ENCODE measurements at regions not wholly inside any gene's neighbourhood (a gene's known extent, or its start where the extent isn't known, plus 50 kb on each side); places are given as distances from the start of the nearest gene placed in this dataset.

DNA sequence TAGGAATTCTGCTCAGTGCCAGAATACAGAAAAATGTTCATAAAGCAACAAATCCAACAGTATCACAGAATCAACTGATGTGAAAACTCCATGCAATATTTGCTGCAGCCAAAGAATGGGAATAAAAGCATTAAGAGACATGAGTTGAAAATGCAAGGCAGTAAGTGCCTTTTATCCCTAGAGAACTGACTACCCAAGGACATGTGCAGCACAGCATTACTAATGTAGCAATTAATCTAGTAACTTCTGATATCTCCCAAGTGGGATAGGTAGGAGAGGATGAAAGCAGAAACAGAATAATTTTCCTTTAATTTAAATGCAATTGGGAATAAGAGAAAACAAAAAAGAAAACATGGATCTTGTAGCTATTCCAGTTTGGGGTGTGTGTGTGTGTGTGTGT is 497.5 kb upstream of the CBLB start:
- DNase-seq = no peak

DNA sequence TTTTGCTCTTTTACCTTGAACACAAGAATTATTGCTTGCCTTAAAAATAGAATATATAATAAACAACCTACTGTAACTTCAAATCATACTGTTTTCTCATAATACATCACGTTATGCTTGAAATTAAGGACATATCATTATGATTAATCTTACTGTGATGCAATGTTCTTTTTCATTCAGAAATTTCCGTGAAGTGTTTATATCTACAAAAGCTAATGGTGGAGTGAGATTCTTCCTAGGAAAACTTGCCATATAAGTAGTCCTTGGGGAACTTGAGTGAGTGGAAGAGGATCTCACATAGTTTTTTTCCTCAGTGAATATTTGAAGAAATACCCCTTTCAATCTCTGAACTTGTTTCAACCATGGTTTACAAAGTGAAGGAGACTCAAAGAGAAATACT is 498.7 kb upstream of the CBLB start:
- DNase-seq = no peak

DNA sequence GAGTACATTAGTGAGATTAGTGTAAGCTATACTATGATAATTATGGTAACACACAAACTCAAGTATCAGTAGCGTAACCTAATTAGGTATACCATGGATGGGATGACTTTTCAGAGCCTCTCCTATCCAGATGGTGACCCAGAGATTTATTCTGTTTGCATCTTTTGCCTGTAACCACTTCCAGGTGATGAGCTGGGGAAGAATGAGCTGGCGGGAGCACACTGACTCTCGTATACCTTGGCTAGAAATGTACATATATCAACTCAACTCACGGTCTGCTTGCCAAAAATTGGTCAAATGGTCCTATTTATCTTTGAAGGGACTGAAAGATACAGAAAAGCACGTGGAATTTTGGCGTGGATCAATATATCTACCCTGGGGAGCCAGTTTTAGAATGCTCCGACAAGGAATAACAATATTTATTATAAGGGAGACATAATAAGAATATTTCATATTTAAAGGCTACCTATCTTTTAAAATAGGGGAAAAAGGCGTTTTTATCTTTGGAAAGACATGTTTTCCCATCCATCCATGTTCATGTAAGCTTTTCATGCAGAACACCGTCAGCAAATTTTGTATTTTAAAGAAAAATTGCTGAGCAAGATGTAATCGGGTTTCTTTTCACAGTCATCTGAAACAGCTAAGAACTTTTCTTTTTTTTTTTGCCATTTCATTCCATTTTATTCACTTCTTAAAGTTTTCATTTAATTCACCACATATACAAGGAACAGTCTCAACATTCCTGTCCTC is 502.6 kb upstream of the CBLB start:
- no peak for DNase-seq

DNA sequence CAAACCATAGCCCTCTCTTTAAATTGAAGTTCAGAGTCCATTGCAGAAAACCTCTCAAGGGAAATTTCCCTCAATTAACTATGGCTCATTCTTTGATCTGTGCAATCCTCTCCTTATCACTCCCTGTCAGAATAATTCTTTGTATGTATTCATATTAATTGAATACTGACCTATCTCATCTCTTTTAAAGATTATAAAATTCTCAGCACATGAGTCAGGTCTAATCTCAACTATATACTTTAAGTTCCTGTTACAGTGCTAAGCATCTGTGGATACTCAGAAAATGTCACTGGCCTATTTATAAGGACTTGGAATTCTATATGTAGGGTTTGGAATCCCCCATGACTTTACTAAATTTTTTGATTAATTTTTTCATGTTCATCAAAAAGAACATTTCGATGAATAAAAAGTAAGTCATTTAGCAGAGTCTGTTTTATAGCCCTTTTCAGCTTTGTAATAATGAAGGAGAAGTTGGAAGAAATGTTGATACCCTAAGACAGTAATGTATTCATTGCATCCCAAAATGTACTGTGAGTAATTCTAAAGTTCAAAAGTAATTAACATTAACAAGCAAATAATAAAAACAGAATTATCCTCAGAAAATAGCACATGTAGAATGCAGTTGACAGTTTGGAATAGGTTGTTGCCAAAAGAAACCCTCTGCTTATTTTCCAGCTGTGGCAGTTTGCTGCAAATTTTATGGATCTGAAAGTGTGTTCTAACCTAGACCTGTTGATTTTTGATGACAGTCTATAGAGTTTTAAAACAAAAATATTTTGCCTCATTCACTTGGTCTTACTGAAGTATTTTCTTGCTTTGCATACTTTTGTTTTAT is 503.4 kb upstream of the CBLB start:
- DNase-seq = no peak

DNA sequence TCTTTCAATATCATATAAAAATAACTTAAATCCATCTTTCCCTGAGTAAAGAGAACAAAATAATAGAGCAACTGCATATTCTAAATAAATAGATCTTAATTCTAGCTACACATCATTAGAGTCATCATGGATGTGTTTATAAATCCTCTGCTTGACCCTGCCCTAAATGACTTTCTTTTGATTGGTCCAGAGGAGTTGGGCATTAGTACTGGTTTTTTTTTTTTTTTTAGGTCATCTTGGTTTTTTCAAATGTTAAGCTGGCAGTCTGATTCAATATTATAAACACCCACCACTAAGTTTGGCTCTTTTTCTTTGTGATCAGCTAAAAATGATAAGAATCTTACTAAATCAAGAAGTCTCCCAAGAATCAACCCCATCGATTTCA is 504.0 kb upstream of the CBLB start:
- no peak for DNase-seq

DNA sequence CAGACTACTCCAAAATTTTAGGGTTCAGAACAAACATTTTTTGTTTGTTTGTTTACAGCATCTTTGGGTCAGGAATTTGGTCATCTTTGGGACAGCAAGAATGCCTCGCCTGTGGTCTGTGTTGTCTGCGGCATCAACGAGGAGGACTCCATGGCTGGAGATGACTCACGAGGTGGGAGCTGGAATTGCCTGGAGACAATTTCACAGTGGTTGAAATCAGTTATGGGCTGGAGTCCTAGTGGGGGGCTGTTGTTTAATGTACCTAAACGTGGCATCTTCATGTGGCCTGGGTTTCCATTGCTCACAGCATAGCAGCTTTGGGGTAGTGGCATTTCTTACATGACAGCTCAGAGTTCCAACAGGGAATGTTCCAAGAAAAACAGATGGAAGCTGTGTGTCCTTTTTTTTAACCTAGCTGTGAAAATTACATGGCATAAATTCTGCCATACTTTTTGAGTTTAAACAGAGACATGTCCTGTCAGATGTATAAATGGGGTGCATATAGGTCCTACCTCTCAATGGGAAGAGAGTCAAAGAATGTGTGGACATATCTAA is 507.3 kb upstream of the CBLB start:
- DNase-seq = no peak

DNA sequence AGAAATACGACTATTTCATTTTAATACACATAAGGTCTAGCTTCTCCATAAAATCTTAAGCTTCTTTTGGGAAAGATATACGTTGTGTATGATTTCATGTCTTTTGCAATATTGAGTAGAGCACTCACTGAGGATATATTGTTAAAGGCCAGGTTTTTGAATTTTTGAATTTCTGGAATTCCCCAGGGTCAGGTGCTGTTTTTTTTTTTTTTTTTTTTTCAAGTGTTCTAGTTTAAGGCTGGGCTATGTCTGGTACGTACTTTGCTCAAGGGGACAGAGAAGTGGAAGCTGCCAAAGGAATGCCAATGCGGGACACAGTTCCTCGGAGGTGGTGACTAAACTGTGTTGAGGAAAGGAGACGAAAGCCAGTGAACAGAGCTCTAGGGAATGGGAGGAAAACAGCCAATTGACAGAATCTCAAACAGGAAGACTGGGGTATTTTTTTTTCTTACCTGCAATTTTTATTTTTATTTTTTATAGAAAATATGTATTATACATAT is 510.5 kb upstream of the CBLB start:
- no peak for DNase-seq

DNA sequence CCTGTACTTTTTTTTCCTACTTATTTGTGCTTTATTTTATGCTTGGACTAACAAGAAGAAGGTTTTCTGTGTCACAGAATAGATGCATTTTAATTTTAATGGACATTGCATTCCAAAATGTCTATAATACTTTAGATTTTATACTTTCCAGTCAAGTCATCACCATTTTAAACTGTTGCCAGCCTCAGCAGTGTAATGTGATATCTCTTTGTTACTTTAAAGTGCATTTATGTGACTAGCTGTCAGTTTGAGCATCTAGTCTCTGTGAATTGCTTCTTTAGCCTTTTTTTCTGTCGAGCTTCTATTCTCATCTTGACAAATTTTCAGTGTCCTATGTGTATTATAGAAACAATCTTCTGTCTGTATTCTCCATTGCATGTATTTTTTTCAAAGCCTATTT is 511.4 kb upstream of the CBLB start:
- DNase-seq = no peak

DNA sequence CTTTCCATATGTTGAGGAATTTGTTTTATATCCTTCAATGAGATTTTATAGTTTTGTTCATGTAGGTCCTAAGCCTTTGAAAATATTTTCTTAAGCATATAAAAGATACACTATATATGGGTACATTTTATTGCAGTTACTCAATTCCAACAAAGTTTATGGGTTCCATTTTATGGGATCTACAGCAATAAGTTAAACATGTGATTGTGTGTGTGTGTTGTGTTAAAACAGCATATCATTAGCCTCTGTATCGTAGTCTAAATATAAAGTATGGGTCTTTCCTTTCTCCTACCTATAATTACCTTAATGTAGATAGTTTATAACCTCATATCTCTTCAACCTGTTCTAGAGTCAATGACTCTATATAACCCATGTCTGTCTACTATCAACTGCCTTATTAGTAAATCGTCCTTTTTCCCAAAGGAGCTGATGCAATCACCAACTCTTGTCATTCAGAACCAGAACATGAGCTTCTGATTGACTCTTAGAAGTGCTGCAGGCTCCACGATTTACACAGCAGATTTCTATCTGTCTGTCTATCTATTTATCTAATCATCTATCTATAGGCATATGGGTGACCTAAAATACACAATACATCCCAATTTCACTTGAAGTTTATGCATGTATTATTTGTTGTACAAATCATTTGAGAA is 512.6 kb upstream of the CBLB start:
- no peak for DNase-seq

DNA sequence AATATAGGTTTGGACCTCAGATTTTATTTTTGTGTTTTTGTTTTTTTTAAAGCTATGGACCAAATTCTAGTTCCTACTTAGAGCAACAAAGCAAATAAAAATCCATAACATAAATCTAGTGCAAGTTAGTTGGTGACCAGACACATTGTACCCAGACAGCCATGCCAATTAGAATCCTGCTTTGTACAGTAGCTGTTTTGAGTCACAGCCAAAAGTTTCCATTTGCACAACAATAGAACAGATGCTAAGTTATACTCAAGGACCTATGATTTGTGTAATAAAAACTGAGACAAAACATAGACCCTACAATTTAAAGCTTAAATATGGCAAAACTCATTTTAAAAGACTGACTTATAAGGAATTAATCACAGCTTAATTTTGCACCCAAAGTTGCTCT is 513.1 kb upstream of the CBLB start:
- DNase-seq = no peak

DNA sequence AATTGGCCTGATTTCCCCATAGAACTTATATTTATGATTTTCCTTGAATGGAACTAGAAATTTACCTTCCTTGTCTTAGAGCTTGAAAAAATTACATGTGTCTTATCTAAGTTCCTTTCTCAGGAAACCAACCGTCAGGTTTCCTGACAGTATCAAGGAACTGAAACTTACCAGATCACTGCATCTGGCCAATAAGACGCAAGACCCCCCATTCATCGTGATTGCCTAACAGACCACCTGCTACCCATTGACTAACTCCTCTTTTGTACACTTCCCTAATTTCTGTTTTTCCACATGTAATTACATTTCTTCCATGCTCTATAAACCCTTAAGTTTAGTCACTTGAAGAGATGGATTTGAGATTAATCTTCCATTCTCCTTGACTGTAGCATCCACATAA is 517.2 kb upstream of the CBLB start:
- no peak for DNase-seq

DNA sequence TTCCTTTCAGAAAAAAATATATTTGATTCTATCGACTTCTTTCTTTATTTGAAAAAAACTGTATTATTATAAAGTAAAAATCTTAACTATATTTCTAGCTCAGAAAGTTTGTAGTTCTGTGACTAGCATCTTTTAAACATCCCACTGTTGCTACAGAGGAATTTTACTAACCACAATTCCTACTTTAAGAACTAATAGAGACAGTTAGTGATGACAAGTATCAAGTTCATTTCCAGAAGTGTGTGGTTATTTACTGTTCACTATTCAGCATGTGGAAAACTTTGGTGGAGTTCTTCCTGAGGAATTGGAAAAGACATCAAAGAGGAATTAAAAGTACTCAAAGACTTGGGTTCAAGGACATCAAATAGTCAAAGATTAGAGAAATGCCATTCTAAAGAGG is 524.1 kb upstream of the CBLB start:
- DNase-seq = no peak

DNA sequence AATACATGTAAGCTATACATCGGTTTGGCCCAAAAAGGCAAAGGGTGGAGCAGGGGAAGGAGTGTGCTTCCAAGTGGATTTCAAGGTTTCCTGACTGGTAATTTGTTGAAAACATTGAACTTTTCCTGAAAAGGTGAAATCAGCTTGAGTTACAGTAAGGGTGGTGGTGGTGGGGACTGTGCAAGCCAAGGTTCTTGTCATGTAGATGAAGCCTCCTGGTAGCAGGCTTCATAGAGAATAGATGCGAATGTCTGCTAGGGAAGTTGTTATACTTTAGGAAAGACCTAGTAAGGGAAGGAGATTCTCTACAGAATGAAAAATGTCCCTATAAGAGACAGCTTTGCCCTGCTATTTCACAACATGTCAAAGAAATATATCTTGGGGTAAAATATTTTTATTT is 528.2 kb upstream of the CBLB start:
- DNase-seq = no peak

DNA sequence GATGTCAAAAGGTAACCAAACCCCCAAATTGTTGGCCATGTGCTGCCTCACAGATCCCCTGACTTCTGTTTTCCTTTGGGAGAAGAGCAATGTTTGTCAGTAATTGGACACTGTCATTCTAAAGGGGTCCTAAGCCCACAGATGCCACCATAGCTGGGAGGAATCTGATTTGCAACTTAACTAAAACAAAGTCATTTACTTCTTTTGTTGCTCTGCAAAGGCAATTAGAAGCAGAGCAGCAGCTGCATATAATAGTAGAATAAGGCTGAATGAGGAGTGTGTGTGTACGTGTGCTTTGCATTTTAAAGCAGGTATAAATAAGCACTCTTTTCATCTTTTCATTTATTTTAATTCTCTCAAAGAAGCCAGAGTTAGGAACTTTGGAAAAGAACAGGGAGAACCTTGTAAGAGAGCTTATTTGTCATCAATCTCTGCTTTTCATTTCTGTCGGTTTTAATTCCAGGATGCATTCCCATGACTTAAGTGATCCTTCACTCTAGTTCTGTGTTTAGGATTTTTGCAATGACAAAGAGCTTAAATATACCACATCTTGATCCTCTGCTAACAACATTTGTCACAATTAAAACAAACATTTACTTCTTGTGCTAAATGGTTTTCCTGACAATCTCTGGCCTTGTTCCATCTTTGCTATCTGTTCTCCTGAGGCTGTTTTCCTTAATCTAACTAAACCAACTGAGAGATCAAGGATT is 530.2 kb upstream of the CBLB start:
- no peak for DNase-seq

DNA sequence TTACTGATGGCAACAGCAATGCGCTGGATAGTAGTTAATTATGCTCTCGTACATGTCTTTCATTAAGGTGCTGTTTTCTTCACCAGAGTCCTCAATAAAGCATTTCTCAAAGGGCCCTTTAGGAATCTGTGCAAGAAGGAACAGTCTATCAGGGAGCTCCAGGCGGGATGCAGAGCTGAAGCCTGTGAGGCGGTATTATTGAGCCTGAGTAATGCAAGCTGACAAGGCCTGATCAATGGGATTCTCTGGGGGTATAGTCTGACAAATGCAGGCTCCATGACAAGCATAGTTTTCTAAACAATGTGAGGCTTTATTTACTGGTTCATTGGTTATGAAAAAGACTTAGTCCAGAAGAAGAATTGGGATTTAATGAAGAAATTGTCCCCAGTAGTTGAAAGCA is 530.9 kb upstream of the CBLB start:
- no peak for DNase-seq

DNA sequence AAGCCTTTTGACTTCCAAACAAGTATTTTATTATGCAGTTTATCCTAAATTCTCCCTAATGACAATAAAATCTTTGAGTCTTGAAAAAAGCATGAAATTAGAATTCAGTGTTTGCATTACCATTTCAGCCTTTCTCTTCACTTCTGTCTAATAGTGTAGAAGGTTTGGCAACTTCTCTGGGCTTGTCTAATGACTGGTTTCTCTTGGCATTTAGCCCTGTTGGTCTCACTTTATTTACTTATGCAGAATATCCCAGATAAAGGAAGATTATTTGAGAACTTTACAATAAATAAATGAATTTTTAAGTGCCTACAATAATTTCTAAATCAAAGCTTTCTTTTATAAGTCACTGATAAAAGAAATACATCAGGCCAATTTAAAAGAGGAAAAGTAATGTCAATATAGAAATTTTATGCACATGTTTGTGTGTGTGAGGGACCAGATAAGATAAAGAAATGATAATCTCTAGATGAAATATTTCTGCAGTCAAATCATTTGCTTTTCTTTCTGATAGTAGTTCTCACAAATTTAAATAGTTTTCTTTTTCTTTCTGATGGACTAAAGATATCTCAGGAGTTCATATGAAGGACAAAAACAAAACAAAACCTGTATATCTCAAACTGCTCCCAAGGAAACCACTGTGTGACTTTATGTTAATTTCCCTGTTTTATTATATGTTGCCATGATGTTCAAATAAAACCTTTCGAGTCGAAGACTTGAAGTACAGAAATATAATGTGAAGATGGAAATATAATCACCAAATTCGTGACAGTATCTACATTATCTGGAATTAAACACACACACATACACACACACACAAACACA is 533.1 kb upstream of the CBLB start:
- DNase-seq = no peak

DNA sequence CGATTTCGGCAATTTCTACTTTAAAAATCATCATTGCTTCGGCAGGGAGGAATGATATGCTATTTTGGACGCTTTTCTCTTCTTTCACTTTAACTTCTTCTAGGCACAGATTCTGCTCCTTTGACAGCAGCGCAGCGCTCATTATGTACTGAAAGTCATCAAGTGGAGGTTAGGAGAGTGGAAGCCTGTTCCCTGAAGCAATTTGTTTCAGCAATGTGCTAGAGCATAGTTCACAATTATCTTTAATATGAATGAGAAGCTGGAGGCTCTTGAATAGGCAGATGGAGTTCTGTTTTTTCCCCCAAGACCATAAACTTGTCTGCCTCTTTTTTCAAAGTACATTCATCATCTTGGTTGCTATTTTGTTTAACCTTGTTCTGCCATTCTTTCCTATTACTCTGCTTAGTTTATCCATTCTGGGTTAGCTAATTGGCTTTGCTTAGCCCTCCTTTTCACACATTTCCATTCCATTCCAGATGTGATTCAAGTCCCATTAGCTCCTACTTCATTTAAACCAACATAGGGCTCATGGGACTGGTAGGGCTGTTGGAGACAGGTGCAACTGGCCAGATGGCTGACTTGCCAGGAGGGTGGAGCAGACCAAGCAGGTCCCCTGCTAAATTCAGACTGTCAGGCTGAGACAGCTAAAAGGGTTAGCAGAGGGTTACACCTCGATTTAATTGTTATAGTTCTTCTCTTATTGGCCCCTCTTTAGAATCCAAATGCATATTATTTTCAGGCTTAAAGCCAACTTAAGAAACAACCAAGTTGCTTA is 534.7 kb upstream of the CBLB start:
- DNase-seq = no peak

DNA sequence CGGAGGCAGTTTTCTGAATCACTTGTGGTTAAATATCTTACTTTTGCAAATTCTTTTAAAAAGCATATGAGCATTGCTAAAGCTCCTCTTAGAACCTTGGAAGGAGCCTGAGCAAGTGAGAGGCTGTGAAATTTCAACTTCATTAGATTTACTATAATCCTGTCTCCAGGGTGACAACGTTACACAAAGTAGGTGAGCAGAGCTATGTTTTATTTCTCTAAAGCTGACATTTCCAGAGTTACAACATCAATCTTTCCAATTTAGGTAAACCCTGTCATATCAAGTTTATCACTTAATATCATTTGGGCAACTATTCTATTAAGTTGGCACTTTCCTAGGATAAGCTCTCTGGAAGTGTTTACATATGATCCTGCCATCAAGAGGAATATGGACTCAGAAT is 544.9 kb upstream of the CBLB start:
- DNase-seq = no peak

DNA sequence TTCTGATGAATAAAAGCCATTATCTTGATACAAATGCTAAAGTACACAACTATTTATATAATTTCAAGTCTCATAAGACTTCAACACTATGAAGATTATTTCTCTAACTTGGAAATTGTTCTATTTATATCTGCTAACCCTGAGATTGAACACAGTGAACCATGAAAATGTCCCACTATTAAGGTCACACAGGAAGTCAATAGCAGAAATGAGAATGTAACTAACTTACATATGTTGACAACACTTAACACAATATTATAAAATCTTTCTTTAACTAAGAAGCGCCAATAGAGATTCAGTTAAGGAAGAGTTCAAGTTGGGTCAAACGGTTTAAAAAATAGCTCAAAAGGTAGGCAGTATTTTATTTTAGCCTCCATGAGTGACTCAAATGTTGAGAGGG is 551.8 kb upstream of the CBLB start:
- DNase-seq = no peak

DNA sequence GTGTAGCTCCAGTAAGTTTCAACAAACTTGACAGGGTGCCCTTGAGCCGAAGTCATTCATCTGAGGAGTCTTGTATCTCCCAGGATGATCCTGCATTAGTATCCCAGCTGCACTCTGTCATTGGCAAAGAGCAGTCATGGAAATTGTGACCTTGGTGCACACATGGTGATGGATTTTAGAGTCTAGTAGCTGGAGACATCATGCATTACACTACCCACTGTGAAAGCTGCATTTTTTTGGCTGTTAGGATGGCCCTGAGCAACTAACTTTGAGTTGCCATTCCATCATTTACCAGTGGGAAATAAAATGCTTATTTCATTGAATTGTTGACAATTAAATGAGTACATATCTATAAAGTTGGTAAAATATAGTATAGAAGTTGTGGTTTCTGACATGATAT is 552.6 kb upstream of the CBLB start:
- DNase-seq = no peak

DNA sequence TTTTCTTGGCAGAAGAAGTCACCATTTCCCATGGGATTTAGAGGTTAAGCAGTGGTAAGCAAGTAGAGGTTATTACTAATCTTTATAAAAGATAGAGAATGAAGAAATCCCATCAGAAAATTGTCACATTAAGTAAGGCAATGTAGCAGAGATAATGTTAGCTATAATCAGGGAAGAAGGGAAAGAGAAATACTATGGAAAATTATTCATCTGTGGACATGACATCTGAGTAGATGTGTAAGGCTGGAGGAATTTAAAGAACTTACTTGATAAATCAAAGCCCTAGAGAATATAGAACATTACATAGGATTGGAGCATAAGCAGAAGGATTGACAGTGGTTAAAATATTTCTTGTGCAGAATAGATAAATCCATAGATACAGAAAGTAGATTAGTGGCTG is 553.1 kb upstream of the CBLB start:
- no peak for DNase-seq
